ENCODE measurements at regions not wholly inside any gene's neighbourhood (a gene's known extent, or its start where the extent isn't known, plus 50 kb on each side); places are given as distances from the start of the nearest gene placed in this dataset.

DNA sequence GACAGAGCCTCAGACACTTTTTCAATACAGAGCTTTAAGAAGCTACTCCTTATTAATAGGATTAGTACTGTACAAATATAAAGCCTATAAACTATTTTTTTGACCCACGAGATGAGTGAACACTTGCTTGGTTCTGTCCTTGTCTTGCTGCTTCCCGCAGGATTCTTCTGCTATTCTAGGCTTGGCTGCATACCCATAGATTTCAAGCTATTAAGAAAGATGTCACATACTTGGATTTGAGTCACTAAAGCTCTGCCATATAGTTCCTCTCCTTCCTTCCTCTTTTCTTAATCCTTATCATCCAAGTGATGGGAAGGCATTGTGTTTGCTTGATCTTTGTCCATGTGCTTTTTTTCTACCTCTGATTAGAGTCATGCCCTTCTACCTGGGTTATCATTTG is 361.2 kb upstream of the TRPC7 start:
- TF ChIP-seq, protein P1, sequence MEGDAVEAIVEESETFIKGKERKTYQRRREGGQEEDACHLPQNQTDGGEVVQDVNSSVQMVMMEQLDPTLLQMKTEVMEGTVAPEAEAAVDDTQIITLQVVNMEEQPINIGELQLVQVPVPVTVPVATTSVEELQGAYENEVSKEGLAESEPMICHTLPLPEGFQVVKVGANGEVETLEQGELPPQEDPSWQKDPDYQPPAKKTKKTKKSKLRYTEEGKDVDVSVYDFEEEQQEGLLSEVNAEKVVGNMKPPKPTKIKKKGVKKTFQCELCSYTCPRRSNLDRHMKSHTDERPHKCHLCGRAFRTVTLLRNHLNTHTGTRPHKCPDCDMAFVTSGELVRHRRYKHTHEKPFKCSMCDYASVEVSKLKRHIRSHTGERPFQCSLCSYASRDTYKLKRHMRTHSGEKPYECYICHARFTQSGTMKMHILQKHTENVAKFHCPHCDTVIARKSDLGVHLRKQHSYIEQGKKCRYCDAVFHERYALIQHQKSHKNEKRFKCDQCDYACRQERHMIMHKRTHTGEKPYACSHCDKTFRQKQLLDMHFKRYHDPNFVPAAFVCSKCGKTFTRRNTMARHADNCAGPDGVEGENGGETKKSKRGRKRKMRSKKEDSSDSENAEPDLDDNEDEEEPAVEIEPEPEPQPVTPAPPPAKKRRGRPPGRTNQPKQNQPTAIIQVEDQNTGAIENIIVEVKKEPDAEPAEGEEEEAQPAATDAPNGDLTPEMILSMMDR (conservative IDR thresholded peaks at IDR 0.05), result no peak
- no peak for DNase-seq (ENCODE audit: low read depth, low spot score)
- Mint-ChIP-seq H3K27ac (ENCODE audit: unreplicated experiment) (no peak overlapping the region), H3K4me3 (no peak overlapping the region), H3K4me1 (no peaks in the 10 kb centered on the region), H3K36me3 (ENCODE audit: low read depth) (no peaks in the 10 kb centered on the region), H3K27me3 (ENCODE audit: low read depth) (peaks cover 4% of the 10 kb centered on the region), H3K9me3 (peaks cover 2% of the 10 kb centered on the region)

- TF ChIP-seq, protein P1 (conservative IDR thresholded peaks at IDR 0.05), result no peak
- Mint-ChIP-seq H3K27me3 (ENCODE audit: low read depth) (peaks cover 4% of the 10 kb centered on the region), H3K4me1 (no peaks in the 10 kb centered on the region), H3K4me3 (no peak overlapping the region), H3K36me3 (ENCODE audit: low read depth) (no peaks in the 10 kb centered on the region), H3K27ac (ENCODE audit: unreplicated experiment) (no peak overlapping the region), H3K9me3 (peaks cover 2% of the 10 kb centered on the region)
- DNase-seq (ENCODE audit: low read depth, low spot score), result no peak
Measured at GRCh38 chr5:136724161-136724560, 358.8 kb upstream of the TRPC7 start.

DNA sequence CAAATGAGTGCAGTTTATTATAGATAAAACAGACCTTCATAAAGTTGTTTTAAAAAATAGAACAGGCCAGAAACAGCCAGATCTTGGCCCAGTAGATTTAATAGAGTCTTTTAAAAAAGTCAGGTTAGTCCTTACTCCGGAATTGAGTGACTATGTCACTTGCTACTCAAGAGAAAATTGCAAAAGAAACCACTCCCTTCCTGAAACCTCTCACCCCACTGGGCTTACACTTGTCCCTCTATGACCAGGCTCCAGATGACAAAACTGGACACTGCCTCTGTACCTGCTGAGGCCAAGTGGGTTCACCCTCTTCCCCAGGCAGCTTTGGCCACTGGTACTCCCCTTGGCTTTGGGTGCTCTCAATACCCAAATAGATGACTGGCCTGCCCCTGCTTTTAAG is 357.2 kb upstream of the TRPC7 start:
- H3K36me3 Mint-ChIP-seq (ENCODE audit: low read depth), result no peaks in the 10 kb centered on the region
- H3K27me3 Mint-ChIP-seq (ENCODE audit: low read depth), result peaks cover 2% of the 10 kb centered on the region
- peaks cover 2% of the 10 kb centered on the region for H3K9me3 Mint-ChIP-seq
- H3K4me1 Mint-ChIP-seq, result no peaks in the 10 kb centered on the region
- H3K27ac Mint-ChIP-seq (ENCODE audit: unreplicated experiment), result no peak overlapping the region
- H3K4me3 Mint-ChIP-seq, result no peak overlapping the region
- TF ChIP-seq, protein P1 (conservative IDR thresholded peaks at IDR 0.05), result no peak
- no peak for DNase-seq (ENCODE audit: low read depth, low spot score)

DNA sequence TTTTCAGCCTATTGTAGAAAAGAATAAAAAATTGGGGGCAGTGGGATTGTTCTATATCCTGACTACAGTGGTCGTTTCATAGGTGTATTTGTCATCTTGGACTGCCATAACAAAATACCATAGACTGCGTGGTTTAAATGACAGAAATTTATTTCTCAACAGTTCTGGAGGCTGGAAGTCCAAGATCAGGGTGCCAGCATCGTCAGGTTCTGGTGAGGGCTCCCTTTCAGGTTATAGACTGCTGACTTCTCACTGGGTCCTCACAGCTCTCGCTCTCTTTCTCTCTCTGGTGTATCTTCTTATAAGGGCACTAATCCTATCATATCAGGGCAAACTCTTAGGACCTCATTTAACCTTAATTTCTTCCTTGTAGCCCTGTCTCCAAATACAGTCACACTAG is 356.7 kb upstream of the TRPC7 start:
- H3K4me3 Mint-ChIP-seq, result no peak overlapping the region
- TF ChIP-seq, protein P1 (conservative IDR thresholded peaks at IDR 0.05), result no peak
- H3K27me3 Mint-ChIP-seq (ENCODE audit: low read depth), result peaks cover 2% of the 10 kb centered on the region
- H3K27ac Mint-ChIP-seq (ENCODE audit: unreplicated experiment), result no peak overlapping the region
- no peak for DNase-seq (ENCODE audit: low read depth, low spot score)
- H3K4me1 Mint-ChIP-seq, result no peaks in the 10 kb centered on the region
- H3K36me3 Mint-ChIP-seq (ENCODE audit: low read depth), result no peaks in the 10 kb centered on the region
- H3K9me3 Mint-ChIP-seq, result peaks cover 2% of the 10 kb centered on the region

DNA sequence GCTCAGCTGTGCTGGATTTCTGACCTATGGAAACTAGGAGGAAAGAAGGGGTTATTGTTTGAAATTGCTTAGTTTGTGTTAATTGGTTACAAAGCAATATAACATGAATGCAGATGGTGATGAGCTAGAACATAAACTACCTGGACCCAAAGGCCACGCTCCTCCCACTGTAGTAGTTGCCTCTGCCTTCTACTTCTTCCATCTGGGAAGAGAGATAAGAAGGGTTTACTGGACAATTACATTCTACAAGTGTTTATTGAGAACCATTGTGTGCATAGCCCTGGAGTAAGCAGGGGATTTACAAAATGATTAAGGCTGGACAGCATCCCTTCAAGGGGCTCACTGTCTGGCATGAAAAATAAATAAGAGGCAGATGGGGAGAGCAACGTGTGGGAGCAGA is 355.3 kb upstream of the TRPC7 start:
- Mint-ChIP-seq H3K27ac (ENCODE audit: unreplicated experiment) (no peak overlapping the region), H3K36me3 (ENCODE audit: low read depth) (no peaks in the 10 kb centered on the region), H3K27me3 (ENCODE audit: low read depth) (no peaks in the 10 kb centered on the region), H3K4me1 (peaks cover under 1% of the 10 kb centered on the region), H3K4me3 (no peak overlapping the region), H3K9me3 (no peaks in the 10 kb centered on the region)
- TF ChIP-seq, protein P1 (conservative IDR thresholded peaks at IDR 0.05), result no peak
- no peak for DNase-seq (ENCODE audit: low read depth, low spot score)

DNA sequence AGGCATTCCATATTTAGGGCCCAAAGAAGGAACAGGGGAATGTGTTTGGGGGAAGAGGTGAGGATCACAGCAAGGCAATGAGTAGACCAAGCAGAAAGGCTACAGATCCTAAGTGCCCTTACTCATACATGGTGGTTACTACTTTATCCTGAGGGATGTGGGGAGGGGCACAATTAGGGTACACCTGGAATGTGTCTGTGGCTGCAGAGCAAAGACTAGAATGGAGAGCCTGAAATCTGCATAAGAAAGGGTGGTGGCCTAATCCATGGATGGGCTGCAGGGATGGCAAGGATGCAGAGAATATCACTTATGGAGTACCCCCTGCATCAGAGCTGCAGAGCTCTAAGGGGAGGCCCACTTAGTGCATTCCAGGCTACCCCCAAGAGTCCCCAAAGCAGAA is 352.6 kb upstream of the TRPC7 start:
- no peak overlapping the region for H3K27ac Mint-ChIP-seq (ENCODE audit: unreplicated experiment)
- H3K4me3 Mint-ChIP-seq, result no peak overlapping the region
- H3K27me3 Mint-ChIP-seq (ENCODE audit: low read depth), result peaks cover 4% of the 10 kb centered on the region
- TF ChIP-seq, protein P1 (conservative IDR thresholded peaks at IDR 0.05), result no peak
- peaks cover 3% of the 10 kb centered on the region for H3K9me3 Mint-ChIP-seq
- H3K36me3 Mint-ChIP-seq (ENCODE audit: low read depth), result no peaks in the 10 kb centered on the region
- DNase-seq (ENCODE audit: low read depth, low spot score), result no peak
- H3K4me1 Mint-ChIP-seq, result peaks cover 10% of the 10 kb centered on the region

Measured in neural crest cell (in vitro differentiated cells).